Mucosa of stomach (tissue), 1 donor: ENCODE measurements at regions not wholly inside any gene's neighbourhood (a gene's known extent, or its start where the extent isn't known, plus 50 kb on each side); places are given as distances from the start of the nearest gene placed in this dataset.
A peak's percentile ranks its signal among the peaks of the same experiment; 100 is the strongest.

Source experiments
- H3K27me3 ChIP-seq: one replicate; pipeline ENCODE4 v1.7.0; 2013; ENCODE audit warnings: mild to moderate bottlenecking, low read length; ENCODE audit not compliant: control insufficient read depth, insufficient read depth
- H3K36me3 ChIP-seq: one replicate; pipeline ENCODE4 v1.7.0; 2013; ENCODE audit warnings: low read length; ENCODE audit not compliant: control insufficient read depth, insufficient read depth
- H3K4me1 ChIP-seq: one replicate; pipeline ENCODE4 v1.7.0; 2013; ENCODE audit warnings: mild to moderate bottlenecking, low read length; ENCODE audit not compliant: control insufficient read depth, insufficient read depth
- H3K4me3 ChIP-seq: one replicate; pipeline ENCODE4 v1.7.0; 2013; ENCODE audit warnings: low read length
- H3K9ac ChIP-seq: one replicate; pipeline ENCODE4 v1.7.0; 2013; ENCODE audit warnings: mild to moderate bottlenecking, low read length, moderate library complexity
- H3K9me3 ChIP-seq: one replicate; pipeline ENCODE4 v1.7.0; 2013; ENCODE audit warnings: mild to moderate bottlenecking, low read length, moderate library complexity; ENCODE audit not compliant: control insufficient read depth
- donor health status: Pancreatic carcinoma.

GRCh38 chr7:16982640-16983350 is 101.0 kb upstream of the AGR3 start:
- Histone ChIP-seq H3K27me3 (no peaks in the 10 kb centered on the region), H3K9me3 (no peaks in the 10 kb centered on the region), H3K4me3 (no peak overlapping the region), H3K36me3 (no peaks in the 10 kb centered on the region), H3K9ac (peak overlapping the region; percentile 30), H3K4me1 (peaks cover 33% of the 10 kb centered on the region)

GRCh38 chr7:16984375-16984774 is 102.6 kb upstream of the AGR3 start:
- no peak overlapping the region for H3K4me3 ChIP-seq
- no peak overlapping the region for H3K9ac ChIP-seq
- no peaks in the 10 kb centered on the region for H3K9me3 ChIP-seq
- H3K36me3 ChIP-seq, result no peaks in the 10 kb centered on the region
- no peaks in the 10 kb centered on the region for H3K27me3 ChIP-seq
- H3K4me1 ChIP-seq, result peaks cover 20% of the 10 kb centered on the region

GRCh38 chr7:16985621-16986020 is 103.8 kb upstream of the AGR3 start:
- Histone ChIP-seq H3K4me3 (no peak overlapping the region), H3K27me3 (no peaks in the 10 kb centered on the region), H3K9me3 (no peaks in the 10 kb centered on the region), H3K36me3 (no peaks in the 10 kb centered on the region), H3K4me1 (peaks cover 12% of the 10 kb centered on the region), H3K9ac (no peak overlapping the region)

- H3K36me3 ChIP-seq, result no peaks in the 10 kb centered on the region
- no peaks in the 10 kb centered on the region for H3K27me3 ChIP-seq
- peaks cover 12% of the 10 kb centered on the region for H3K4me1 ChIP-seq
- no peak overlapping the region for H3K9ac ChIP-seq
- H3K9me3 ChIP-seq, result no peaks in the 10 kb centered on the region
- no peak overlapping the region for H3K4me3 ChIP-seq
Measured at GRCh38 chr7:16986755-16987154, 105.0 kb upstream of the AGR3 start.

- Histone ChIP-seq H3K9ac (no peak overlapping the region), H3K4me3 (no peak overlapping the region), H3K4me1 (peaks cover 6% of the 10 kb centered on the region), H3K27me3 (no peaks in the 10 kb centered on the region), H3K36me3 (no peaks in the 10 kb centered on the region), H3K9me3 (no peaks in the 10 kb centered on the region)
Measured at GRCh38 chr7:16989811-16990413, 108.1 kb upstream of the AGR3 start.

- H3K36me3 ChIP-seq, result no peaks in the 10 kb centered on the region
- H3K9ac ChIP-seq, result no peak overlapping the region
- no peaks in the 10 kb centered on the region for H3K4me1 ChIP-seq
- no peaks in the 10 kb centered on the region for H3K27me3 ChIP-seq
- H3K9me3 ChIP-seq, result no peaks in the 10 kb centered on the region
- H3K4me3 ChIP-seq, result no peak overlapping the region
Measured at GRCh38 chr7:16991551-16991950, 109.8 kb upstream of the AGR3 start.

GRCh38 chr7:16993543-16993942 is 111.8 kb upstream of the AGR3 start:
- Histone ChIP-seq H3K36me3 (no peaks in the 10 kb centered on the region), H3K4me1 (peaks cover 4% of the 10 kb centered on the region), H3K9ac (no peak overlapping the region), H3K4me3 (no peak overlapping the region), H3K9me3 (no peaks in the 10 kb centered on the region), H3K27me3 (no peaks in the 10 kb centered on the region)

- no peak overlapping the region for H3K9ac ChIP-seq
- H3K27me3 ChIP-seq, result no peaks in the 10 kb centered on the region
- no peaks in the 10 kb centered on the region for H3K36me3 ChIP-seq
- H3K4me1 ChIP-seq, result peaks cover 7% of the 10 kb centered on the region
- no peak overlapping the region for H3K4me3 ChIP-seq
- H3K9me3 ChIP-seq, result no peaks in the 10 kb centered on the region
Measured at GRCh38 chr7:16998481-16999051, 116.8 kb upstream of the AGR3 start.

- Histone ChIP-seq H3K9me3 (no peaks in the 10 kb centered on the region), H3K4me3 (no peak overlapping the region), H3K27me3 (no peaks in the 10 kb centered on the region), H3K4me1 (peaks cover 7% of the 10 kb centered on the region), H3K9ac (no peak overlapping the region), H3K36me3 (no peaks in the 10 kb centered on the region)
Measured at GRCh38 chr7:16999541-17000267, 117.9 kb upstream of the AGR3 start.

GRCh38 chr7:17005271-17005670 is 123.5 kb upstream of the AGR3 start:
- Histone ChIP-seq H3K27me3 (no peaks in the 10 kb centered on the region), H3K4me3 (no peak overlapping the region), H3K4me1 (no peaks in the 10 kb centered on the region), H3K36me3 (no peaks in the 10 kb centered on the region), H3K9me3 (no peaks in the 10 kb centered on the region), H3K9ac (no peak overlapping the region)

GRCh38 chr7:17007841-17008240 is 126.1 kb upstream of the AGR3 start:
- H3K4me3 ChIP-seq, result no peak overlapping the region
- no peaks in the 10 kb centered on the region for H3K36me3 ChIP-seq
- H3K4me1 ChIP-seq, result no peaks in the 10 kb centered on the region
- H3K27me3 ChIP-seq, result no peaks in the 10 kb centered on the region
- H3K9me3 ChIP-seq, result no peaks in the 10 kb centered on the region
- H3K9ac ChIP-seq, result no peak overlapping the region
